Right renal pelvis (tissue), 4 donors: ENCODE measurements at regions not wholly inside any gene's neighbourhood (a gene's known extent, or its start where the extent isn't known, plus 50 kb on each side); places are given as distances from the start of the nearest gene placed in this dataset.
A peak's percentile ranks its signal among the peaks of the same experiment; 100 is the strongest.
"Not testable (repeated sequence)": the region's sequence is repeated elsewhere in the genome, so short reads cannot be mapped to it uniquely, and the experiment has no call there.

ENCODE experiments used
- DNase-seq, 4 donors: peaks; one replicate each; pipeline ENCODE4 v3.0.0-alpha.2; 2013; ENCODE audit warnings: low read depth in 4 of 4, low spot score in 3 of 4, missing footprints in 1 of 4

DNA sequence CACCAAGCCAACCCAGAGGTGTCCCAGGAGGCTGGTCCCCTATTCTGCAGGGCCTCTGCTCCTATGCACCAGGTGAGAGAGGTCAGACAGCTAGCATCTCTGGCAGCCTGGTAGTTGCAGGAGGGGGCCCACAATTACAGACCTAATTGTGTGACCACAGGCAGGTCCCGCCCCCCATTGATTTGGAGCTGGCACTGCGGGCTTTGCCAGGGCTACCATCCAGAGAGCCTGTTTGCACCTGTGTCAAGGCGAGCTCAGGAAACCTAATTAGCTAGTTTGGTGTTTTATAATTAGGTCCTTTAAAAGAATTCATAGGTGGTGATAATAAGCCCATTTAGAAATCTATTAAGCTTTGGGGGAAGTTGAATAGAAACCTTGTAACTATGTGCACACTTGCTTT, 90.2 kb downstream of the MRM1 start:
- no peak for DNase-seq

DNA sequence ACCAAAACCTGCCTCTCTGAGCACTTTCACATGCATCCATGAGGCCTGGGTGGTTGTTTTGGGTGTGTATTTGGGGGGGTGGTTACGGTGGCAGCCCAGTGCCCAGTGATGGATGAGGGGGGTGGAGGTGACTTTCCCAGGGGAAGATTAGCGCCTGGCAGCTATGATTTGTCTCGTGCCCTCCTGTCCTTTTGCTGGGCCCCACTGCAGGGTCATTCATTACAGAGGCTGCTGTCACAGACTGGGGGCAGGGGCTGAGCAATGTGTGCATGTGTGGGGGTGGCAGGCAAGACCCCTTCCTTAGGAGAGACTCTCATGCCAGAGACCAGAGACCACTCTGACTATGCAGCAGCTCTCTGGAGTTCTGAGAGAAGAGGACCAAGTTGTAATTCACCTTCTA, 93.7 kb downstream of the MRM1 start:
- DNase-seq: no peak

DNA sequence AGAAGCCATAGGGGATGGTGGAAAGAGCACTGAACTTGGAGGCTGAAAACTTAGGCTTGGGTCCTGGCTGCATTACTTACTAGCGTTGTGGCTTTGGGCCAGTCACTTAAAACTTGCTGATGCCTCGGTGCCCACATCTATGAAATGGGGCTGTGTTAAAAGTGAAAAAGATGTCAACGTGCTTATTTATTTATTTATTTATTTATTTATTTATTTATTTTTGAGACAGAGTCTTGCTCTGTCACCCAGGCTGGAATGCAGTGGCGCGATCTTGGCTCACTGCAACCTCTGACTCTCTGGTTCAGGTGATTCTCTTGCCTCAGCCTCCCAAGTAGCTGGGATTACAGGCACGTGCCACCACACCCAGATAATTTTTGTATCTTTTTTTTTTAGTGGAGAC, 94.3 kb downstream of the MRM1 start:
- DNase-seq: not testable (repeated sequence)

DNA sequence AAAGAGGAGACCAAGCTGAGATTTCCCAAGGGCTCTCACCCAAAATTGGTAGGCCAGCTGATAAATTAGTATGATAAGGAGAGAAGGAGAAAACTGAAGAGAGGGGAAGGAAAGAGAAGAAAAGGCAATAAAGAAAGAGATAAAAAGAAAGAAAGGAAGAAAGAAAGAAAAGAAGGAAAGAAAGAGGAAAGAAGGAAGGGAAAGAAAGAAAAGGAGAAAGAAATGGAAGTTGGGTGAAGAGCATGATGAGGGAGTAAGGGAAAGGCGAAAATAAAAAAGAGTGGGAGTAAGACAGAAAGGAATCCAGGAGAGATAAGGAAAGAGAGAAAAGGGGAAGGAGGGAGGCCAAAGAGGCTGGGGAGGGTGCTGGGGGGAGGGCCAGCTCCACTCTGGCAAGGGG, 95.4 kb downstream of the MRM1 start:
- DNase-seq: no peak

DNA sequence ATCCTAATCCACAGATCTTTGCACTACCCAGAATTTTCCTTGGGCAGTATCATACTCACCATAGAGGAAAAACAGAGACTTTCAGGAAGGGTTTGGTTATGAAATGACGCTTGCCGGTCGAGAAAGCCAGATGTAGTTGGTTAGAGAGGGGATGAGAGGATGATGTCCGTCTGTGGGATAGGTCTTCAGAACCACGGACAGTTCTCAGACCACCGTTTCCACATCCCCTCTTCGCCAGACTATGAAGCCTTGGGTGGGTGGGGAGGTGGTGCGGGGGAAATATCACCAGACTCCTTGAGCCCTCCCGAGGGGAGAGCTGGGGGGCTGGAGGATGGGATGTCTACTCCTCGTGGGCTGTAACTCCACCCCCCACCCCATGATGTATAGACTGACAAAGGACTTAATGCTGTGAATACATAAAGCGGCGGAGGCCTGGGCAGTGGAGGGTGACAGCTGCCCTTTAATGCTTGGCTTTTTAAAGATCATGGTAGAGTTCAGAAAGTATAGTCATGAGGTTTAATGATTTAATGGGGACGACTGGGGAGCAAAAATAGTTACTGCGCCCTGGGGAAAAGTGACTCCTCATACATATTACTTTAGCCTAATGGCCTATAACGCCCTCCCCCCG, 96.6 kb downstream of the MRM1 start:
- peak in 3 of 4 donors; percentile 33 to 57 (median 43) for DNase-seq

DNA sequence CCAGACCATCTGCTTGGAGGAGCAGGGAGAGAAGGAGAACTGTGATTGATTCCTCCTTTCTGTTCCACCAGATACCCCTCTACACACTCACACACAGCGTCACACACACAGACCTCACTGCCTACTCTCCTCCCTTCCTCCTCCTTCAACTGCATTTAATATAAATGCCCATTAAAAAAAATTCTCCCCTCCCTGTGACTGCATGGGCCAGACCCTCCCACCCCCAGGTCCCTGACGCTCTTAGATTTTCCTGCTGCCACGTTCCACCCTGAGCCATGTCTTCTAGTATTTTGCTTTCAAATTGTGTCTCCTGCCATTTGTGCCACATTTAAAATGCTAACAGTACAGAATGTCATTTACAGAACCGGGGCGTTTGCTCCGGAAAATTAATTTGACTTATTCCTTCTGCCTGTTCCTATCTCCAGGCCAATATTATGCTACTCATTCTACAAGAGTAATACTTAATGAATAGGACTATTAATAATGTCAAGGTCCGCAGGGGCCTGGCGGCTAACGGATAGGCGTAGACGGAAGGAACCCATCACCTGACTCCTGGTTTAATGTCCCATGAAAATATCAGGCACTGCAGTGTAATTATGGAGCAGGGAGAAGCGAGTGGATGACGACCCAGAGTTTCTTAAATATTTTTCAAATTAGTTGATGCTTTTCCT, 100.2 kb downstream of the MRM1 start:
- no peak for DNase-seq

DNA sequence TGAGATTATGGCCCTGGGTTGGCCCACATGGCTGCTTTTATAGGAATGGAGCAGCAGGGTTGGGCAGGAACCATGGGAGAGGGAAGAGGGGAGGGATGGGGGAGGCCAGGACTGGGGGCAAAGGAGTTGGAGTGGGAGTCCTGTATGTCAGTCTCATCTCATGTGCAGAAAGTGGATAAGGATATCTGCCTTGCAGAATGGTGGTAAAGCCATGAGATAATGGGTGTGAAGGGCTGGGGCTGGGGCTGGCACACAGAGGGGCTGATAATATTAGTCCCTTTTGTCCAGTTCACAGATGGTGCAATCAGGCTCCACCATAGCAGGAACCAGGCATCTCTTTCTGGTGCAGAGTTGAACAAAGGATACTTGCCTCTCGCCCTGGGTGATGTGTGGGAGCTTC, 101.3 kb downstream of the MRM1 start:
- no peak for DNase-seq

DNA sequence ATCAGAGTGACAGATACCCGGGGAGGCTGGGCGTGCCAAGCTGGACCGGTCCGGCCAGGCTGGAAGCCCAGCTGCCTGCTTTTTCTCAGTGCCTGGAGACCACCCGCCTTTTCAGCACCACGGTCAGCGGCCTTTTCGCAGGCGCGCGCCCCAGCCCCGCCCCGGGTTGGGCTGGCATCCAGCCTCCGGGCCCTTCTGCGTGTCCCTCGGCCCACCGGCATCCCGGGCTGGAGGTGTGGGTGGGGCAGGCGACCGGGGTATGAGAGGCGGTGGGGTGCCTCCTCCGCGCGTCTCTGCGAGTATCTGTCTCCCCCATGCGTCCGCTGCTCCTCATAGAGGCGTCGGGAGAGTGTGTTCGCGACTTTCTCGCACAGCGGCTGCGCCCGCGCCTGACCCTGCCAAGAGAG, 102.5 kb downstream of the MRM1 start:
- peak; percentile 51 to 78 (median 58) for DNase-seq

DNA sequence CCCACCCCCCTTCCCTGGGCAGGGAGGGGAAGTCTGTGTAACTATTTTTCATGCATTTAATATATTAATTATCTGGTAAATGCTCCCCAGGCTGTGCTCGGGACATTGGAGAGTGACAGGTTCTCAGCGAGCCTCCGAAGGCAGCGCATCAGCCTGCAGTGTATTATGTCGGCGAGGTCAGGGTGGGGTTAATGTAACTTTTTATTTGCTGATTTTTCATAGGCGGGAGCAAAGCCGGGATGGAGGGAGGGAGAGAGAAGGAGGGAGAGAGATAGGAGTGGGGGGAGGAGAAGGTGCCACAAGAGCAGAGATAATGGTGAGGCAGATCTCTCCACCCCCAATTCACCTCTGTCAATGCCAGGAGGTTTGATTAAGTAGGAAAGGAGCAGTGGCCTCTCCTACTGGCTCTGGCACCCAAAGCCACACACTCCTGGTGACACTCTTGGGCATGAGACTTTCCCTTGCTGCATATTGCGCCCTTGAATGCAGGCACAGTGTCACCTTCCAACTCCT, 104.0 kb downstream of the MRM1 start:
- DNase-seq: no peak

DNA sequence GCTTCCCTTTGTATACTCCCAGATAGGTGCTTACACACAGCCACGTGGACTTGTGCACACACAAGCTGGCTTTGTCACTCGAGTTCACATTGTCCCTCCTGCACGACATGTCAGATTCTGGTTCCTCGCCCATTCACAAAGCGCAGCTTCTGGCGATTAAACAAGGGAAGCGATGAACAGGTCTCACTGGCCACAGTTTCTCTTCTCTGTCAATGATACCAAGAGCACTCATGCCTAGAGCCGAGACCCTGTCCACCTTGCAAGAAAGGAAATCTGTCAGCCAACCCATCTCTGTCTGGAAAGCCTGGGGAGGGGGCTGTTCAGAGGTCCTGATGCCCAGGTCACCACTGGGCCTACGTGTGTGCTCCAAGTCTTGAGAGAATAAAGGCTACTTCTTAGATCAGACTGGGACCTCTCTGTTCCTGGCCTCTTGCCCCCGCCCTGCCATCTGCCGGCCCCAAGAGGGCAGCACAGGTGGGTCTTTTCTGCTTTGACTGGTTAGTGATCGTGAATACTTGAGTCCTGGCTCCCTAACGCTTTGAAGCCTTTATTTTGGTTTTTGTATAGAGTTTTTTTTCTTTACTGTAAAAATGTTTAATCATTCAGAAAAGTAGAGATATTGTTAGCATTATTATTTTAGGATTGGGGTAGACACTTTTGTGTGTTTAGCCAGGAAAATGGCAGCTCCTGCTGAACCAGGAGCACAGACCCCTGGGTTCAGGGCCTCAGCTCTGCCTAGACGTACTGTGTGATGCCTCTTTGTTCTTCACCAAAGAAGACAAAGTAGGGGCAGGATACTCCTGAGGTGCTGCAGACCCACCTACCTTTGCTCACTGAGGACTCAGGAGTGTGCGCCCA, 104.7 kb downstream of the MRM1 start:
- peak in 2 of 4 donors; percentile 23 to 29 for DNase-seq

DNA sequence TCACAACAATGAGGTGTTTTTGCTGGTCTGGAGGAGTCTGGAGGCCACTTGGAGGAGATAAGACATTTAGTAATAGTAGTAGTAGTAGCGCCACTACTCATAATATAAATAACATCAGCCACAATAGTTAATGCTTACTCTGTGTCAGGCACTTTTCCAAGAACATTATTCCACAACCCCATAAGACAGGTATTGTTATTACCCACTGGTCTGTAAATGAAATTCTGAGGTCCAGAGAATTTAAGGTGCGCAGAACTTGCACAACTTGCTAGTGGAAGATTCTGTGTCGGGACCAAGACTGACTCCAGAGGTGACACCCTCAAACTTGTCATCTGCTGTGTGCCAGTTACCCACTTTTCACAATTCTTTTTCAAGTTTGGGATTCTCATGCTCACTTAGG, 106.5 kb downstream of the MRM1 start:
- DNase-seq: no peak

DNA sequence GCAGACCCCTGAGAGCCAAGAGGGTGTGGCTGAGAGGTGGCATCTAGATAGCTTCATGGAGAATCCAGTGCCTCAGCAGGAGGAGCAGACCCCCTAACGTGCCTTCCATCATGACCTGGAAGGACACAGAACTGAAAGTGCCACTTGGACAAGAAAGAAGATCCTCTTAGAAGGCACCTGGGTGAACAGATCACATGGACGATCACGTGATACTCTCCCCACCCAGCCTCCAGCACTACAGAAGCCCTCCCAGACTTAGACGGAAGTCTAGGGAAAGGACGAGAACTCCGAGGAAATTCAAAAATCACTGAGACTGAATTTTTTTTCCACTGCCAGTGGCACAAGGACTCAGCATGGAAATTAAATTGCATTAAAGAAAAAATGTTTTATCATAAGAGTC, 113.4 kb downstream of the MRM1 start:
- no peak for DNase-seq

DNA sequence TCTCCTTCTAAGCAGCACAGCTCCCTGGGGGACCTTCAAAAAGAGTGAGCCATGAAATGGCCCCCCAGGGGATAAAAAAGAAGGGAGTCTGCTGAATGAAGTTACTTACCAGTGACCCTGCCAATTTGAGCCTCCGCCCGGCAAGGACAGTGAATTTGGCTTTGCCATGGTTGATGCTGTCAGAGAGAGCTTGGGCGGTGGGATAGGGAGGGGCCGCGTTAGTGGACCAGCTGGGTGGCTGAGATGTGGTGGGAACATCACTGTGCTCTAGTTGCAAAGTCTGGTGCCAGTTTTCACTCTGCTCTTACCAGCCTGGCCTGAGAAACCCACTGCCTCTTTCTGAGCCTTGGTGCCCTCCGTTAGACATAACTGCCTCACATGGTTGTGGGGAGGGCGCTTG, 114.6 kb downstream of the MRM1 start:
- DNase-seq: no peak

DNA sequence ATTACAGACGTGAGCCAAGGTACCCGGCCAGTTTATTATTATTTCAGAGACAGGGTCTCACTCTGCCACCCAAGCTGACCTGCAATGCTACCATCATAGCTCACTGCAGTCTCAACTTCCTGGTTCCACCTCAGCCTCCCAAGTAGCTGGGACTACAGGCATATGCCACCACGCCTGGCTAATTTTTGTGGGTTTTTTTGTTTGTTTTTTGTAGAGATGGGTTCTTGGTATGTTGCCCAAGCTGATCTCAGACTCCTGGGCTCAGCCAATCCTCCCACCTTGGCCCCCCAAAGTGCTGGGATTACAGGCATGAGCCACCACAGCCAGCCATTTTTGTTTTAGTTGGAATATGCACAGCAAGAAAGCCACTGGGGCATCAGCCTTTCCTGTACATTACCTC, 115.7 kb downstream of the MRM1 start:
- DNase-seq: no peak

DNA sequence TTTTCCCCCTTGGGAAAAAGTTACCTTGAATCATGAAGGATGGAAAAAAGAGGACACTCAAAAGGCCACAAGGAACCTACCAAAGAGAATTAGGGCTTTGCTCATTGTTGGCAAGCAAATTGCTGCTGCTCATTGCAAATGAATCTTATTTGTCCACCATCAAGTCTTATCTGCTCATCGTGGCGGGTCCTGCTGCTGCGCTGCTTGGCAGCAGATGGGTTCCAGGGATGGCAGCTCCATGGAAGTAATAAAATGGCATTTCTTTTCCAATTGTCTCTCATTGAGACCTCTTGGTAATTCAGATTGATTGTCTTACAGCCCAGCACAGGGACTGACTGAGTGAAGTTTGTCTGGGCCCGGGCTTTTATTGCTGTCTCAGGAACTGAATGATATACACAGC, 118.7 kb downstream of the MRM1 start:
- DNase-seq: no peak

DNA sequence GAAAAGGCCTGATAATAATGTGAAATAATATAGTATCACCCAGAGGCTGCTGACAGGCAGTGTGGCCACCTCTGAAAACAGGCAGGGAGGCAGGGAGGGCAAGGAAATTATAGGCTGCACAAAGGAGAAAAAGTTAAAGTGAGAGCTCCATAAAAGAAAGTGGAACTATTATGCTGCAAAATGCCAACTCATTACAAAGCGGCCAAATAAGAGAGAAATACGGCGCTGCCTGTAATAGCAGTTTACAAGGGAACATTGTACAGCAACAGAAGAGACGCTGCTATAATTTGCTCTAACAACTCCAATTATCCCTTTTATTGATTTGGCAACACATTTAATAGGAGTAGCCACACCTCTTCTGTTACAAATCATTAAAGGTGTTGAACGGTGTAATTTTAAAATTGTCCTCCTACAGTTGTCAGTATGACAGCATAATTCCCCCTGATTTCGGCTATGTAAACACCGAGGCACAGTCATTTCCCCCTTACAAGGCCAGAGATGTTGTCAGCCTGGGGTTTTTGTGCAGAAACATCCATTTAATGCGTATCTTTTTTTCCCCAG, 120.3 kb downstream of the MRM1 start:
- no peak for DNase-seq

DNA sequence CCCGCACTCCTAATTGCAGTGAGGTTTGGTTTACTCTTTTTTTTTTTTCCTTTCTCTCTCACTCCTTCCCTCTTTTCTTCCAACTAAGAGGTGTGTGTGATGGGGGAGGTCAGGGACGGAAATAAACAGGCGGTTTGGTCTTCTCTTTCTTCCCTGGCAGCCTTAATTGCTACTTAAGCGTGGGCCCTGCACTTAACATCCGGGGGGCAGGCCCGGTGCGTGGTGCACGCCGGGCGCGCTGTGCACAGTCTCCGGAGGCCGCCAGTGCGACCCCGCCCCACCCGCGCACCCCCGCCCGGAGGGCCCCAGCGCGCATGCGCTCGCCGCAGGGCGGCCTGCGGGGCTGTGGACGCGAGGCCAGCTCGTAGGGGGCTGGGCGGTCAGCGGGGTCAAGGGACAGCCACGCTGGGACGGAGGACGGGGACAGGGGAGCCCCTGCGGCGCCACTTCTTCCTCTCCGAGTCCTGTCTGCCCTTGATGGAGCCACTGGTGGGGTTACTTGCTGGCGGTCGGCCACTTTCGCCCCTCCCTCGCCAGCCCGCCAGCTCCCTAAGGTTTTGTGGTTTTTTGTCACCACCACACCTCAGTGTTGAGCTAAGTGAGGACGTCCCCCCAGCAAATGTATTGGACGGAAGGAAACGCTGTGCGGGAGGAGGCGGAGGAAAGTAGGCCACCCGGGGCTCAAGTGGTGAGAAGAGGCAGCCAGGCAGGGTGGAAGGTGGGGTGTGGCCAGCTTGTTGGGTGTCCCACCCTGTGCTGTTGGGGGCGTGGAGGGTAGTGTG, 120.9 kb downstream of the MRM1 start:
- peak in 1 of 4 donors; percentile 34 for DNase-seq

DNA sequence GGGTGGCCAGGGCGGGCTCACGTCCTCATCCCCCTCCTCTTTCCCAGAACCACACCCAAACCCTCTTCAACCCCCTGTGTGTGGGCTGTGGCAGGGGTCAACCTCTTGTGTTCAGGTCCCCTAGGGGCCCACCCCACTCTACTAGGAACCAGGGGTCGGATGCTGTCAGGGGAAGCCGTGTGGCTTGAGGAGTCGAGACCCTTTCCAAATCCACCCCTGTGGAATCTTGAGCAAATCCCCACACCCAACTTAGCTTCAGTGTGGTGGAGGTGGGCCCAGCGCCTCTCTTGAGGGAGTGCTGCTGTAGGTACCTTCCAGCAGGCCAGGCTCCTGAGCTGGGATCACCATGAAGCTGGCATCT, 121.5 kb downstream of the MRM1 start:
- no peak for DNase-seq

DNA sequence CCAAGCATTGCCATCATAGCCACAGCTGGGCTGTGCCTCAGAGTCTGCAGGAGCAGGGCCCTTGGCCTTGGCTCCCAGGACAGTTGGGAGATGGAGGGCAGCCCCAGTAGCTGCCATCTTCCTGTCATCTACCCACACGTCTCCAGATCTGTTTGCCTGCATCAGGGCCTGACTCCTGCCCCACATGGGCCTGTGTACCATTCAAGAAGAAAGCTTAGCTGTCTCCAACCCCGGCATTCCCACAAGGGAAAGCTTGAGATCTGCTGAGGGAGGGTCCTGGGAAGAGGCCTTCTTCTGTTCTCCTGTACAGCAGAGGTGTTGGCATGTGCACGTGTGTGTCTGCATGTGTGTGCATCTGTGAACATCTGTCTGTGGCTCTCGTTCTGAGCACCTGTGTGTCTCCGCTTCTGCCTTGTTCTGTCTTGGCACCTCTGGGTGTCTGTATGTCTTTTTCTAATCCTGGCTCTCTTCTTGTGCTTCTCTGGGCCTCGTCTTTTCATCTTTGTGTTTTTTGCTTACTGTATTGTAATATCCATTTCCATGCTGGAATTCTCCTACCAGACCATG, 122.2 kb downstream of the MRM1 start:
- no peak for DNase-seq

DNA sequence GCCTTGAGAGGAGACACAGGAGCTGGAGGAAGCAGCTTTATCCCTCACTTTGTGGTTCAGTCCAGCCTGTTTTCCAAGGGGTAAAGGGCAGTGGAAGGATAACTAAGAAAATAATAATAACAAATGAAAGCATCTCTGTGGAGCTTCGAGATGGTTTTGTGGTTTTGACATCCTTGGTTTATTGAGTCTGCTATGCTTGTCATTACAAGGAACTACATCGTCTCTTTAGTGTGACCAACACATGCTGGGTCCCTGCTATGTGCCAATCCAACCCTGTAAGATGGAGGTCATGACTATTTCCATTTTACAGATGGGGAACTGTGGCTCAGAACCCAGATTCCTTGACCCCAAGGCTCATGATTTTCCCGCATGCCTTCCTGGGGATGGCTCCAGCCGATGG, 124.8 kb downstream of the MRM1 start:
- DNase-seq: no peak
